ENCODE measurements at regions not wholly inside any gene's neighbourhood (a gene's known extent, or its start where the extent isn't known, plus 50 kb on each side); places are given as distances from the start of the nearest gene placed in this dataset.

DNA sequence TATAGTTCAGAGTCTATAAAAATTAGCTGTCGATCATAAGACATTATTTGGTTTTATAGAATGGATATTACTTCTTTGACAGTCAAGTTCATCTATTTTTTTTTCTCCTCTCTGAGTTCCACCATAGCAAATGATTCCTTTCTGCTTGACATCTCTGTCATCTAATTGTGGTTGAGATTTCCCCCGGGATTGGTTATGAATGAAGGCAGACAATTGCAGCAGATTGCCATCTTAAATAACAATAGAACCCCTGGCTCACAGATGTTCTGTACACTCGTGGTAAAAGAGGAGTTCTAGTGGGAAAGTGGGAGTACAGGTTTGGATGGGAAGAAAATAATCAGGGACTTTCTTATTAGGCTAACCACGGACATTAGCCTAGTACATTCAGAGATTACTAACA, 292.1 kb upstream of the NRXN1 start:
- H3K36me3 ChIP-seq: no peaks in the 10 kb centered on the region
- no peaks in the 10 kb centered on the region for H3K27me3 ChIP-seq
- H3K27ac ChIP-seq: no peak overlapping the region
- TF ChIP-seq POLR2A (IDR thresholded peaks at IDR 0.05): no peak
- TF ChIP-seq, protein P1, sequence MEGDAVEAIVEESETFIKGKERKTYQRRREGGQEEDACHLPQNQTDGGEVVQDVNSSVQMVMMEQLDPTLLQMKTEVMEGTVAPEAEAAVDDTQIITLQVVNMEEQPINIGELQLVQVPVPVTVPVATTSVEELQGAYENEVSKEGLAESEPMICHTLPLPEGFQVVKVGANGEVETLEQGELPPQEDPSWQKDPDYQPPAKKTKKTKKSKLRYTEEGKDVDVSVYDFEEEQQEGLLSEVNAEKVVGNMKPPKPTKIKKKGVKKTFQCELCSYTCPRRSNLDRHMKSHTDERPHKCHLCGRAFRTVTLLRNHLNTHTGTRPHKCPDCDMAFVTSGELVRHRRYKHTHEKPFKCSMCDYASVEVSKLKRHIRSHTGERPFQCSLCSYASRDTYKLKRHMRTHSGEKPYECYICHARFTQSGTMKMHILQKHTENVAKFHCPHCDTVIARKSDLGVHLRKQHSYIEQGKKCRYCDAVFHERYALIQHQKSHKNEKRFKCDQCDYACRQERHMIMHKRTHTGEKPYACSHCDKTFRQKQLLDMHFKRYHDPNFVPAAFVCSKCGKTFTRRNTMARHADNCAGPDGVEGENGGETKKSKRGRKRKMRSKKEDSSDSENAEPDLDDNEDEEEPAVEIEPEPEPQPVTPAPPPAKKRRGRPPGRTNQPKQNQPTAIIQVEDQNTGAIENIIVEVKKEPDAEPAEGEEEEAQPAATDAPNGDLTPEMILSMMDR (IDR thresholded peaks at IDR 0.05): no peak
- no peak overlapping the region for H3K4me3 ChIP-seq
- H3K4me1 ChIP-seq: no peaks in the 10 kb centered on the region
- H3K9me3 ChIP-seq: no peaks in the 10 kb centered on the region
- no peak for DNase-seq

DNA sequence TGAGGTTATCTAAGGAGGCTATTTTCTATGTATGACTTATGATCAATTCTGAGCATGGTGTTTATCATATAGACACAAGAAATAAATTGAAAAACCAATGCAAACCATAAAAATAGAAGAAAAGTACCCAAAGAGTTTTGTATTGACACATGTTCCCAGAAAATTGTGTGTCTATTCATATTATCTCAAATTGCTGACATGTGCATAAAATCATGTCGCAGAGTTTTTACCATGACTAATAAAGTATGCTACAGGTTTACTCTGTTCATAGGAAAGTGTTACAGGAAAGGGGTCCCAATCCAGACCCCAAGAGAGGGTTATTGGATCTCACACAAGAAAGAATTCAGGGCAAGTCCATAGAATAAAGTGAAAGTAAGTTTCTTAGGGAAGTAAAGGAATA, 290.7 kb upstream of the NRXN1 start:
- Histone ChIP-seq H3K4me1 (no peaks in the 10 kb centered on the region), H3K4me3 (no peak overlapping the region), H3K27me3 (no peaks in the 10 kb centered on the region), H3K36me3 (no peaks in the 10 kb centered on the region), H3K9me3 (no peaks in the 10 kb centered on the region), H3K27ac (no peak overlapping the region)
- TF ChIP-seq POLR2A (IDR thresholded peaks at IDR 0.05): no peak
- TF ChIP-seq, protein P1 (IDR thresholded peaks at IDR 0.05): no peak
- no peak for DNase-seq

DNA sequence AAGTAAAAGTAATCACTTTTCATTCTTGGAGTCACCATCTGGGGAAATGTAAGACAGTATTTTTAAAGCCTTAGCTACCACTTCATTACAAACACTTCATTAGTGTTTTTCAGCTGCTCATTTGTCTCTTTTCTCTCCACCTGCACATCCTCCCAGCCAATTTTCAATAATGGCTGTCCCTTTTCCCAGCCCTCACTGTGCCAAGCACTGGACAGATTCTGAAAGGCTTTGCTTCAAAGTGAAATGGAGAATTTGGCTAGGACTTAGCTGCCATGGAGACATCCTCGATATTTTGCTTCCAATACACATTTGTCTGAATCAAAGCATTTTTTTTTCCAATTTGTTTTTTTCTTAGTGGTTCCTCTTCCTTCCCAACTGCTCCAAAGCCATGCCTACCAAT, 272.4 kb upstream of the NRXN1 start:
- no peak for TF ChIP-seq POLR2A (IDR thresholded peaks at IDR 0.05)
- TF ChIP-seq, protein P1 (IDR thresholded peaks at IDR 0.05): no peak
- H3K27ac ChIP-seq: no peak overlapping the region
- H3K36me3 ChIP-seq: no peaks in the 10 kb centered on the region

DNA sequence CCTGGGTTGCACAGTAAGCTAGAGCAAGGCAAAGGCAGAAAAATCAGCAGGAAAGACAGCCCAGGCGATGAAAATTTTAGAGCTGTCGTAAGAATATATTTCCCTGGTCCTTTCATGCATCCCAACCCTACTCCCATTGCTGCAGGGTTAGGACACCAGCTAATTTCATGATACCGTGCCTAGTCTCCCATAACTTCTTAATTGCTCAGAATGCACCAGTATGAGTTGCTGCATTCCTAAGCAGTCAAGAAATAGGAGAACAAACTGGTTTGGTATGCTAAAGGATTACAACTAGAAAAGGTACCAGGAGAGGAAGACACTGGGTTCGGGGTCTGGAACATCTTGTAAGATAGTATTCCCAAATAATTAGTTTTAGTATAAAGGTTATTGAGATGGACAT, 269.4 kb upstream of the NRXN1 start:
- H3K36me3 ChIP-seq: no peaks in the 10 kb centered on the region
- H3K4me1 ChIP-seq: no peaks in the 10 kb centered on the region
- H3K4me3 ChIP-seq: no peak overlapping the region
- DNase-seq: no peak
- no peak overlapping the region for H3K27ac ChIP-seq
- no peaks in the 10 kb centered on the region for H3K9me3 ChIP-seq
- no peaks in the 10 kb centered on the region for H3K27me3 ChIP-seq
- TF ChIP-seq POLR2A (IDR thresholded peaks at IDR 0.05): no peak
- TF ChIP-seq, protein P1 (IDR thresholded peaks at IDR 0.05): no peak

More for the DNA sequence above, 272.4 kb upstream of the NRXN1 start:
- Histone ChIP-seq H3K4me1 (no peaks in the 10 kb centered on the region), H3K4me3 (no peak overlapping the region), H3K27me3 (no peaks in the 10 kb centered on the region), H3K9me3 (no peaks in the 10 kb centered on the region)
- DNase-seq: no peak

DNA sequence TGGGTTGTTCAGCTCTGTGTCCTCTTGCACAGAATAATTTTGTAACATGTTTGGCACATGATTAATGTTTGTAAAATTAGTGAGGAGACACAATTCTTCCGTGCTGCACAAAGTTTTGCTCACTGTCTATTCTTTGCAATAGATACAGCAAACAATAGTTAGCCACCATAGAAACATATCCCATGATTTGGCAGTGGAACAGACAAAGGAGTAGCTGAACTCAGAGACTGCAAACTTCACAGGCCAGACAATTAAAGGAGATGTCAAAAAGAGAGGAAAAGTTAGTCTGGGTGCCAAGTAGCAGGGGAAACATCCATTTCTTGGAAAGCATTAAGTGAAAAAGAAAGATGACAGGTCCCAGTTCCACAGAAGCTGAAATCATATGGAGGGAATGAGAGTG, 267.4 kb upstream of the NRXN1 start:
- Histone ChIP-seq H3K27me3 (no peaks in the 10 kb centered on the region), H3K4me1 (no peaks in the 10 kb centered on the region), H3K27ac (no peak overlapping the region), H3K4me3 (no peak overlapping the region), H3K36me3 (no peaks in the 10 kb centered on the region), H3K9me3 (no peaks in the 10 kb centered on the region)
- no peak for TF ChIP-seq POLR2A (IDR thresholded peaks at IDR 0.05)
- TF ChIP-seq, protein P1 (IDR thresholded peaks at IDR 0.05): no peak
- DNase-seq: no peak

DNA sequence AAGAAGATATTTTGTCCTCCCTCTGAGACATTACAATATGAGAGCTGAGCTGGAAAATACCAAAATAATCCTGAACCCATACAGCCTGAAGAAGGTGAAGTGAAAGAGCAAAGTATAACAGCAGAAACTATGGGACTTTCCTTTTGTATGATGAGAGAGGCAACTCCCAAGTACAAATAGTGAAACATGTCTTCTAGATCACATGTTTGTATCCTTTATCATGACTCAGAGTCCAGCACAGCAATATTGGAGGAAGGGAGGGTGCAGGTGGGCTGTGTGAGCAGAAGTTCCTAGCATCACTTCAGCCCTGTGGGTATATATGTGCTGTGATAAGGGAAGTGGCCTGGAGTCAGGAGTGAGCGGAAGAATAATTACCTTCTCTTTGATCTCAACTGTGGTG, 265.6 kb upstream of the NRXN1 start:
- no peak for DNase-seq
- no peak for TF ChIP-seq POLR2A (IDR thresholded peaks at IDR 0.05)
- TF ChIP-seq, protein P1 (IDR thresholded peaks at IDR 0.05): no peak
- no peaks in the 10 kb centered on the region for H3K27me3 ChIP-seq
- no peak overlapping the region for H3K4me3 ChIP-seq
- no peaks in the 10 kb centered on the region for H3K36me3 ChIP-seq
- no peaks in the 10 kb centered on the region for H3K4me1 ChIP-seq
- H3K9me3 ChIP-seq: no peaks in the 10 kb centered on the region
- H3K27ac ChIP-seq: no peak overlapping the region

Measured in Peyer's patch (tissue), 4 donors.